HL-60/S4 treated with phorbol 12-myristate 13-acetate at 8.2 ng/mL for 4 days and 3 days (cell line): ENCODE measurements at regions not wholly inside any gene's neighbourhood (a gene's known extent, or its start where the extent isn't known, plus 50 kb on each side); places are given as distances from the start of the nearest gene placed in this dataset.

ENCODE experiments used
- in situ Hi-C: fragments of 300-500 bp; cut with MboI; formaldehyde crosslinking; loops from 2 replicates; pipeline ENCODE4 v1.15.0; 2022; ENCODE audit warnings: low sequenced_read_pairs

- in situ Hi-C loops = no loop called here
Observed at GRCh38 chr1:219560856-219561255, 52.0 kb downstream of the ZC3H11B start.

GRCh38 chr1:219559899-219560298, 53.0 kb downstream of the ZC3H11B start:
- in situ Hi-C loops = no loop called here

- in situ Hi-C loops = no loop called here
Observed at GRCh38 chr1:219555806-219556205, 57.1 kb downstream of the ZC3H11B start.

- in situ Hi-C loops = no loop called here
Observed at GRCh38 chr1:219555031-219555692, 57.7 kb downstream of the ZC3H11B start.

- in situ Hi-C loops = no loop called here
Observed at GRCh38 chr1:219553934-219554502, 58.9 kb downstream of the ZC3H11B start.

- in situ Hi-C loops = no loop called here
Observed at GRCh38 chr1:219550201-219550600, 62.7 kb downstream of the ZC3H11B start.

GRCh38 chr1:219549215-219549614, 63.7 kb downstream of the ZC3H11B start:
- in situ Hi-C loops = loop anchor here (25.0 kb wide), 1 partner anchor 88 kb away; no protein-coding TSS in a partner anchor

GRCh38 chr1:219548386-219548785, 64.5 kb downstream of the ZC3H11B start:
- in situ Hi-C loops = loop anchor here (25.0 kb wide), 1 partner anchor 89 kb away; no protein-coding TSS in a partner anchor

- in situ Hi-C loops = loop anchor here (25.0 kb wide), 1 partner anchor 92 kb away; no protein-coding TSS in a partner anchor
Observed at GRCh38 chr1:219545756-219546155, 67.1 kb downstream of the ZC3H11B start.

GRCh38 chr1:219544163-219544846, 68.6 kb downstream of the ZC3H11B start:
- in situ Hi-C loops = loop anchor here (25.0 kb wide), 1 partner anchor 93 kb away; no protein-coding TSS in a partner anchor

GRCh38 chr1:219542828-219543518, 69.9 kb downstream of the ZC3H11B start:
- in situ Hi-C loops = loop anchor here (25.0 kb wide), 1 partner anchor 94 kb away; no protein-coding TSS in a partner anchor

- in situ Hi-C loops = loop anchor here (25.0 kb wide), 1 partner anchor 95 kb away; no protein-coding TSS in a partner anchor
Observed at GRCh38 chr1:219541946-219542345, 71.0 kb downstream of the ZC3H11B start.

GRCh38 chr1:219539645-219540254, 73.2 kb downstream of the ZC3H11B start:
- in situ Hi-C loops = loop anchor here (25.0 kb wide), 1 partner anchor 98 kb away; no protein-coding TSS in a partner anchor

- in situ Hi-C loops = loop anchor here (25.0 kb wide), 1 partner anchor 98 kb away; no protein-coding TSS in a partner anchor
Observed at GRCh38 chr1:219538886-219539285, 74.0 kb downstream of the ZC3H11B start.

- in situ Hi-C loops = loop anchor here (25.0 kb wide), 1 partner anchor 100 kb away; no protein-coding TSS in a partner anchor
Observed at GRCh38 chr1:219537223-219537631, 75.7 kb downstream of the ZC3H11B start.

- in situ Hi-C loops = loop anchor here (25.0 kb wide), 1 partner anchor 101 kb away; no protein-coding TSS in a partner anchor
Observed at GRCh38 chr1:219536038-219536437, 76.9 kb downstream of the ZC3H11B start.

GRCh38 chr1:219534991-219535390, 77.9 kb downstream of the ZC3H11B start:
- in situ Hi-C loops = loop anchor here (25.0 kb wide), 1 partner anchor 102 kb away; no protein-coding TSS in a partner anchor

- in situ Hi-C loops = loop anchor here (25.0 kb wide), 1 partner anchor 104 kb away; no protein-coding TSS in a partner anchor
Observed at GRCh38 chr1:219533280-219533679, 79.6 kb downstream of the ZC3H11B start.

GRCh38 chr1:219529116-219529515, 83.8 kb downstream of the ZC3H11B start:
- in situ Hi-C loops = loop anchor here (25.0 kb wide), 1 partner anchor 108 kb away; no protein-coding TSS in a partner anchor

GRCh38 chr1:219528633-219529032, 84.3 kb downstream of the ZC3H11B start:
- in situ Hi-C loops = loop anchor here (25.0 kb wide), 1 partner anchor 109 kb away; no protein-coding TSS in a partner anchor
